Calu3 (cell line): ENCODE measurements at regions not wholly inside any gene's neighbourhood (a gene's known extent, or its start where the extent isn't known, plus 50 kb on each side); places are given as distances from the start of the nearest gene placed in this dataset.

Experiments used
- BruUV-seq: library from RNA; stranded (reverse); fragments of 400-500 nt; replicated peaks from 2 replicates; lab custom pipeline; 2021; lab: Mats Ljungman, UMichigan
- CTCF ChIA-PET: fragments of 300-600 bp; sonication (Branson Sonifier 250); formaldehyde crosslinking; loops from one replicate; lab custom pipeline; 2022; ENCODE audit warnings: antibody characterized with exemption; lab: Charles Lee
- DNase-seq: peaks from one replicate; pipeline ENCODE4 v3.0.0; 2022
- H3K27ac Mint-ChIP-seq: one replicate; pipeline ENCODE4 v1.8.0; 2022; ENCODE audit warnings: mixed read lengths; ENCODE audit not compliant: unreplicated experiment
- H3K27me3 Mint-ChIP-seq: one replicate; pipeline ENCODE4 v1.8.0; 2022; ENCODE audit warnings: mixed read lengths; ENCODE audit not compliant: unreplicated experiment
- H3K36me3 Mint-ChIP-seq: one replicate; pipeline ENCODE4 v1.8.0; 2022; ENCODE audit warnings: mild to moderate bottlenecking, moderate library complexity, mixed read lengths; ENCODE audit not compliant: insufficient read depth, unreplicated experiment
- H3K4me1 Mint-ChIP-seq: one replicate; pipeline ENCODE4 v1.8.0; 2022; ENCODE audit warnings: mild to moderate bottlenecking, low read depth, mixed read lengths; ENCODE audit not compliant: unreplicated experiment
- H3K4me3 Mint-ChIP-seq: one replicate; pipeline ENCODE4 v1.8.0; 2022; ENCODE audit warnings: mild to moderate bottlenecking, low read depth, moderate library complexity, mixed read lengths; ENCODE audit not compliant: unreplicated experiment
- H3K9me3 Mint-ChIP-seq: one replicate; pipeline ENCODE4 v1.8.0; 2022; ENCODE audit warnings: low read depth, mixed read lengths; ENCODE audit not compliant: unreplicated experiment
- CTCF ChIP-seq: fragments of 200-600 bp; IDR thresholded peaks from one replicate; pipeline ENCODE4 v1.8.0; 2022; ENCODE audit warnings: antibody characterized with exemption; ENCODE audit not compliant: unreplicated experiment
- intact Hi-C: fragments of 100-400 bp; cut with micrococcal nuclease; formaldehyde crosslinking; loops from one replicate; pipeline ENCODE4 v1.10.0; 2022; ENCODE audit not compliant: unreplicated experiment

DNA sequence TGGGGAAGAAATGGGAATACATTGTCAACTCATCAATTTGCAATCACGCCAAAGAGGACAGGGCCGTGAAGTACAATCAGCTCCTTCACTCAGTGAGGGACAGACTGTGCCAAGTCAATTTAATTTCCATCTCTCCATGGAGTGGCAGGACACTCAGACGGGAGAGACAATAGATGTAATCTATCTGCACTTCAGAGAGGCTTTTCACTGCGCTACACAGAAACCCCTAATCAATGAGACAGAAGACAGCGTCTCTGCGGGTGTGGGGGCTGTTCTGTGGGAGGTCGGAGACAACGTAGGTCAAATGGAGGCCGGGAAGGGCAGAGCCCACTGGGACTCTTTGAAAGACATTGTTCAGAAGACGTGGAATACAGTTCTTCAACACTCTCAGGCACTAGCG, 541.0 kb upstream of the ADARB2 start:
- intact Hi-C loops = no loop called here
- peaks cover 10% of the 10 kb centered on the region for H3K9me3 Mint-ChIP-seq
- DNase-seq = no peak
- TF ChIP-seq CTCF = no peak
- H3K4me3 Mint-ChIP-seq = no peak overlapping the region
- no peaks in the 10 kb centered on the region for H3K27me3 Mint-ChIP-seq
- CTCF ChIA-PET = no interaction called here
- no peak overlapping the region for H3K27ac Mint-ChIP-seq
- no peaks in the 10 kb centered on the region for H3K4me1 Mint-ChIP-seq
- no TSS peak for BruUV-seq
- no peaks in the 10 kb centered on the region for H3K36me3 Mint-ChIP-seq

DNA sequence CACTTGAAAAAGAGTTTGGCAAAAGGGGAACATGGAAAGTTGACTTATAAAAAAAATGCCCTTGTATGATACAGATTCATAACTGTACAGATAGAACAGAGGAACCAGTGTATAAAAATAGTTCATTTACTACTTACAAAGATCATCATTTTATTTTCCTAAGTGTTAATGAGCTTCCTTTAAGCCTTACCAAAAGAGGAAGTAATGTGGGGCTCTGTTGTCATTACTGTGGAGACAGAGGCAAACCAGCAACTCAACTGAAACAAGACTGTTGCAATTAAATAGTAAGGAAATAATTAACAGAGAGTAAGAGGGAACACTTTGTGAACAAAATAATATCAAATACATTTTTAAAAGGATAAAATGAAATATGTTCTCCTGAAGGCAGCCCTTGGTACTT, 526.2 kb upstream of the ADARB2 start:
- H3K4me3 Mint-ChIP-seq = no peak overlapping the region
- no peaks in the 10 kb centered on the region for H3K27me3 Mint-ChIP-seq
- CTCF ChIA-PET = no interaction called here
- no peak for DNase-seq
- H3K9me3 Mint-ChIP-seq = peaks cover 16% of the 10 kb centered on the region
- intact Hi-C loops = no loop called here
- H3K27ac Mint-ChIP-seq = no peak overlapping the region
- no peak for TF ChIP-seq CTCF
- H3K4me1 Mint-ChIP-seq = no peaks in the 10 kb centered on the region
- BruUV-seq = no TSS peak
- no peaks in the 10 kb centered on the region for H3K36me3 Mint-ChIP-seq

DNA sequence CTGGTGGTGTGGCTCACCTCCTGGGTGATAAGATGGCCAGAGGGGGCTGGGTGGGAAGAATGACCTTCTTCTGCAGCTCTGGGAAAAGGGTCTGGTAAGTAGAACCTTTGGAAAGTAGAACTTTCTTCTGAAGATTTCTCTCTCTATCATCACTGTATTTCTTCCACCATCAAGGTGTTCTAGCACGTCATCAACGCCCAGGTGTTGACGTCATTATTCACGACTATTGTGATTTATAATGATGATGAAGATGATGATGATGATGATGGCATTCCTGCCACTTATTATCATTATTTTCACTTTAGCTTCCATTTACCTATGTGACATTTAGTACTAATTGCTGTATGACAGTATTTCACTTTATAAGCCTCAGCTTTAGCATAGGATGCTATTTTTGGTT, 525.6 kb upstream of the ADARB2 start:
- Mint-ChIP-seq H3K4me3 (no peak overlapping the region), H3K27ac (no peak overlapping the region), H3K27me3 (no peaks in the 10 kb centered on the region), H3K9me3 (peaks cover 13% of the 10 kb centered on the region), H3K36me3 (no peaks in the 10 kb centered on the region), H3K4me1 (no peaks in the 10 kb centered on the region)
- DNase-seq = no peak
- intact Hi-C loops = no loop called here
- TF ChIP-seq CTCF = no peak
- BruUV-seq = no TSS peak
- CTCF ChIA-PET = interaction anchor here (0.5 kb wide), 1 partner anchor 681 kb away, joined by 5 read pairs; no protein-coding TSS in a partner anchor

GRCh38 chr10:2262333-2262732, 525.0 kb upstream of the ADARB2 start:
- intact Hi-C loops = no loop called here
- Mint-ChIP-seq H3K4me1 (no peaks in the 10 kb centered on the region), H3K27me3 (no peaks in the 10 kb centered on the region), H3K9me3 (peaks cover 13% of the 10 kb centered on the region), H3K36me3 (no peaks in the 10 kb centered on the region), H3K27ac (no peak overlapping the region), H3K4me3 (no peak overlapping the region)
- no peak for TF ChIP-seq CTCF
- CTCF ChIA-PET = interaction anchor here (0.5 kb wide), 1 partner anchor 681 kb away, joined by 5 read pairs; no protein-coding TSS in a partner anchor
- no TSS peak for BruUV-seq
- no peak for DNase-seq

- no peaks in the 10 kb centered on the region for H3K36me3 Mint-ChIP-seq
- DNase-seq = no peak
- CTCF ChIA-PET = no interaction called here
- H3K4me1 Mint-ChIP-seq = no peaks in the 10 kb centered on the region
- peaks cover 9% of the 10 kb centered on the region for H3K9me3 Mint-ChIP-seq
- intact Hi-C loops = no loop called here
- no peak overlapping the region for H3K4me3 Mint-ChIP-seq
- no peaks in the 10 kb centered on the region for H3K27me3 Mint-ChIP-seq
- no TSS peak for BruUV-seq
- H3K27ac Mint-ChIP-seq = no peak overlapping the region
- no peak for TF ChIP-seq CTCF
Observed at GRCh38 chr10:2256241-2256640, 518.9 kb upstream of the ADARB2 start.
